ENCODE measurements at regions not wholly inside any gene's neighbourhood (a gene's known extent, or its start where the extent isn't known, plus 50 kb on each side); places are given as distances from the start of the nearest gene placed in this dataset.

DNA sequence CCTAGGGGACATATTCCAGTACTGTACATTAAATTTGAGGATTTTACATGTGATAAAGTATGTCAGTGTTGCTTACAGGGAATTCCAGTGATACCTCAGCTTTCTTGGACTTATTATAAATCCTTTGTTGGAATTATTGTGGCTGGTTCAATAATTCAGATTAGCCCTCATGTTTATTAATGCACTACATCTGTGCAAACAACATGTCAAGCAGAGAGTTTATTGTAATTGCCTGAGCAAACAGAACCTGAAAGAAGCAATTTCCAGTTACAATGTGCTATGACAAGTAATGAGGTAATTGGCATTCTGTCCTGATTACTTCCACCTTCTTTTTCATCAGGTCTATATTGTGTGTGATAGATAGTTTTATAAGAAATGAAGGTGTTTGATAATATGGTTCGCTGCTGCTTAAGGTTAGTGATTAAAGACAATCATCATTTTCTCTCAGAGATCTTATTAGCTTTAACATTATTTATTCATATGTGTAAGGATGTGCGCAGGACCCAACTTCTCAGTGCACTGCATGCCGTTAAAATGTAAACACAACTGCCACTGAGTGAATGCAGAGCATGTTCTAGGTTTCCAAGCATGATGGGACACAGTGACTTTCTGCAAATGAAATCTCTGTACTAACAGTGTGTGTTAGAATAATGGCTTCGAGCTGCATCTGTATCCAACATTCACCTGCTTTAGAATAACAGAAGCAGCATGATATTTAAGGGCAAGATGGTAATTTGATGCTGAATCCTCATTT is 973.7 kb upstream of the POU3F3 start:
- 57 to 72% methylated on average over 4 of the region's 4 CpGs for WGBS, 2 donors

DNA sequence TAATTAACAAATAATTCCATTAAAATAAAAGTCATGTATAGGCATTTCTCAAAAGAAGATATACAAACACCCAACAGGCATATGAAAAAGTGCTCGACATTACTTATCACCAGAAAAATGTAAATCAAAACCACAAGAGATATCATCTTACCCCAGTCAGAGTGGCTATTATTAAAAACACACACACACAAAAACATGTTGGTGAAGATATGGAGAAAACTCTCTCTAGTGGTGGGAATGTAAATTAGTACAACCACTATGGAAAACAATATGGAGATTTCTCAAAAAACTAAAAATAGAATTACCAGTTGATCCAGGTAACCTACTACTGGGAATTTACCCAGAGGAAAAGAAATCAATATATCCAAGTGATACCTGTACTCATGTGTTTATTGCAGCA is 966.3 kb upstream of the POU3F3 start:
- Histone ChIP-seq H3K27ac (ENCODE audit: low read depth in 2 of 2, low read length in 1 of 2) (no peak overlapping the region), H3K9me3 (ENCODE audit: control insufficient read depth in 2 of 2, insufficient read depth in 1 of 2, low read depth in 1 of 2, low read length in 1 of 2) (no peaks in the 10 kb centered on the region), H3K4me1 (ENCODE audit: control insufficient read depth in 2 of 2, insufficient read depth in 2 of 2, low read length in 1 of 2) (no peaks in the 10 kb centered on the region), H3K27me3 (ENCODE audit: control insufficient read depth in 1 of 2, insufficient read depth in 2 of 2, low read length in 2 of 2) (no peaks in the 10 kb centered on the region), H3K4me3 (ENCODE audit: low read depth in 1 of 2, low read length in 2 of 2) (no peak overlapping the region), H3K36me3 (ENCODE audit: control insufficient read depth in 2 of 2, insufficient read depth in 2 of 2, low read length in 1 of 2) (no peaks in the 10 kb centered on the region)
- 79 to 80% methylated on average over 1 of the region's 1 CpG for WGBS, 2 donors

More for the DNA sequence above, 973.7 kb upstream of the POU3F3 start:
- Histone ChIP-seq H3K9me3 (ENCODE audit: control insufficient read depth in 2 of 2, insufficient read depth in 1 of 2, low read depth in 1 of 2, low read length in 1 of 2) (no peaks in the 10 kb centered on the region), H3K27me3 (ENCODE audit: control insufficient read depth in 1 of 2, insufficient read depth in 2 of 2, low read length in 2 of 2) (no peaks in the 10 kb centered on the region), H3K36me3 (ENCODE audit: control insufficient read depth in 2 of 2, insufficient read depth in 2 of 2, low read length in 1 of 2) (no peaks in the 10 kb centered on the region), H3K4me3 (ENCODE audit: low read depth in 1 of 2, low read length in 2 of 2) (no peak overlapping the region), H3K27ac (ENCODE audit: low read depth in 2 of 2, low read length in 1 of 2) (no peak overlapping the region), H3K4me1 (ENCODE audit: control insufficient read depth in 2 of 2, insufficient read depth in 2 of 2, low read length in 1 of 2) (no peaks in the 10 kb centered on the region)

DNA sequence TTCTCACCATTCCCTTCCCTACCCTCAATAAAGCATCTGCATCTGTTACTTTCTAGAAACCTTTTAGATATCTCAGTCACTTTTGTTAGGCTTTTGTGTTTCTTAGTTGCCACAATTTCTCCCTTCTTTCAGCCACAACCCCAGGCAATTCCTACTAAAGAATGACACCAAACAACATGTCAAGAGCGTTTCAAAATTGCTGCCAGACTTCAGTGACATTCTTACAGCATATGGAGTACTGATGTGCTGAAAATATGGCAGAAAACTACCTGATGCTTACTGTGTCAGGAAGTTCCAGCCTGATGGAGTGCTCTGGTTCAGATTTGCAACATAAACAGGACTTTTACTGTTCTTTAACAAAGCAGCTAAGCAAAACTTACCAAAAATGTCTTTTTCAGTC is 957.7 kb upstream of the POU3F3 start:
- no peak overlapping the region for H3K4me3 ChIP-seq (ENCODE audit: low read depth in 1 of 2, low read length in 2 of 2)
- H3K27ac ChIP-seq (ENCODE audit: low read depth in 2 of 2, low read length in 1 of 2), result no peak overlapping the region
- H3K36me3 ChIP-seq (ENCODE audit: control insufficient read depth in 2 of 2, insufficient read depth in 2 of 2, low read length in 1 of 2), result no peaks in the 10 kb centered on the region
- 40 to 51% methylated on average over 1 of the region's 1 CpG for WGBS, 2 donors
- H3K27me3 ChIP-seq (ENCODE audit: control insufficient read depth in 1 of 2, insufficient read depth in 2 of 2, low read length in 2 of 2), result no peaks in the 10 kb centered on the region
- H3K9me3 ChIP-seq (ENCODE audit: control insufficient read depth in 2 of 2, insufficient read depth in 1 of 2, low read depth in 1 of 2, low read length in 1 of 2), result peaks cover 0 to 3% of the 10 kb centered on the region in 2 donors
- no peaks in the 10 kb centered on the region for H3K4me1 ChIP-seq (ENCODE audit: control insufficient read depth in 2 of 2, insufficient read depth in 2 of 2, low read length in 1 of 2)

DNA sequence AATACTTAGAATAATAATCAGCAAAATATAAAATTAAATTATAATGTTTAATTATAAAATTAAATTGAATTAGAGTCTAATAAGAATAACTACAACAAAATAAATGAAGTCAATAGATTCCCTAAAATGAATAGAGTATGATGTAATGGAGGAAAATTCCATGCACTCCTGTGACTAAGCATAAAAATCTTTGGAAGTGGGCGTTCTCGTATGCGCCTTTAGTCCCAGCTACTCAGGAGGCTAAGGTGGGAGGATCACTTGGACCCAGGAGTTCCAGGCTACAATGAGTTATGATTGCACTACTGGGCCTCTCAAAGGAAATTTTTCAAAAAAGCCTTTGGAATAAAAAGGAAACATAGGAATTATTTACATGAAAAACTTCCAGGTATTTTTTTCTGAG is 955.4 kb upstream of the POU3F3 start:
- peaks cover 0 to 3% of the 10 kb centered on the region in 2 donors for H3K9me3 ChIP-seq (ENCODE audit: control insufficient read depth in 2 of 2, insufficient read depth in 1 of 2, low read depth in 1 of 2, low read length in 1 of 2)
- no peaks in the 10 kb centered on the region for H3K4me1 ChIP-seq (ENCODE audit: control insufficient read depth in 2 of 2, insufficient read depth in 2 of 2, low read length in 1 of 2)
- H3K36me3 ChIP-seq (ENCODE audit: control insufficient read depth in 2 of 2, insufficient read depth in 2 of 2, low read length in 1 of 2), result no peaks in the 10 kb centered on the region
- H3K4me3 ChIP-seq (ENCODE audit: low read depth in 1 of 2, low read length in 2 of 2), result no peak overlapping the region
- H3K27ac ChIP-seq (ENCODE audit: low read depth in 2 of 2, low read length in 1 of 2), result no peak overlapping the region
- 90 to 92% methylated on average over 3 of the region's 3 CpGs for WGBS, 2 donors
- no peaks in the 10 kb centered on the region for H3K27me3 ChIP-seq (ENCODE audit: control insufficient read depth in 1 of 2, insufficient read depth in 2 of 2, low read length in 2 of 2)

DNA sequence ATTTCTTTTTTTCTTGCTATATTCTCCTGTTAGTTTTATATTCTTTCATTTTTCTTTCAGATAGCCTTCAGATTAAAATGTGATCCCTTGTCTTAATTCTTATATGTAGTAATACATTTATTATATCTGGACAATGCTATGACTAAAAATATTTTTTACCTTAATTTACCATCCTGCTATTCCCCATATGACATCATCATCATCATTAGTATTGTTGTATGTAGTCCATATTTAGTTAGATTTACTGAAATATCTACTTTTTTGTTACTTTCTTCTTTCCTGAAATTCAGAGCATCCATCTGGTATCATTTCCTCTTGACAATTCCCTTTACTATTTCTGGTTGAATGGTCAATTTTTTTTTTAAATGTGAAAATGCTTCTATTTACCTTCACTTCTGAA is 951.6 kb upstream of the POU3F3 start:
- H3K4me3 ChIP-seq (ENCODE audit: low read depth in 1 of 2, low read length in 2 of 2), result no peak overlapping the region
- H3K27me3 ChIP-seq (ENCODE audit: control insufficient read depth in 1 of 2, insufficient read depth in 2 of 2, low read length in 2 of 2), result no peaks in the 10 kb centered on the region
- H3K36me3 ChIP-seq (ENCODE audit: control insufficient read depth in 2 of 2, insufficient read depth in 2 of 2, low read length in 1 of 2), result no peaks in the 10 kb centered on the region
- H3K4me1 ChIP-seq (ENCODE audit: control insufficient read depth in 2 of 2, insufficient read depth in 2 of 2, low read length in 1 of 2), result no peaks in the 10 kb centered on the region
- H3K9me3 ChIP-seq (ENCODE audit: control insufficient read depth in 2 of 2, insufficient read depth in 1 of 2, low read depth in 1 of 2, low read length in 1 of 2), result peaks cover 0 to 5% of the 10 kb centered on the region in 2 donors
- no peak overlapping the region for H3K27ac ChIP-seq (ENCODE audit: low read depth in 2 of 2, low read length in 1 of 2)

DNA sequence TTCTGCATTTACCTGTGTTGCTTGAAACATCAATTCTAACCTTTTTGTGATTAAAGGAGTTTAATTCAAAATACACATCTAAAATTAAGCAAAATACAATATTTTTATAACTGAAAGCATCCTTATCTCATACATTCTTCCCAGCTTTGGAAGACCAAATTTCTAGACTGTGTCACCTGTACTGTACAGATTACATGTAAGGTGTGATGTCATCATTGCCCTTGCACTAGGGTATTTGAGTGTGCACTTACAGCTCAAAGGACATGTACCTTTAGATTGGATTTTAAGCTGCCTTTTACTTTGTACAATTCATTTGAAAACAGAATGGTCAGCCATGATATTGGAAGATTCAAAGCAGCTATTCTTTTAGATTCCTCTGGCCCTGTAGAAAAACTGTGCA is 932.8 kb upstream of the POU3F3 start:
- H3K4me1 ChIP-seq (ENCODE audit: control insufficient read depth in 2 of 2, insufficient read depth in 2 of 2, low read length in 1 of 2), result no peaks in the 10 kb centered on the region
- no peak overlapping the region for H3K4me3 ChIP-seq (ENCODE audit: low read depth in 1 of 2, low read length in 2 of 2)
- no peaks in the 10 kb centered on the region for H3K9me3 ChIP-seq (ENCODE audit: control insufficient read depth in 2 of 2, insufficient read depth in 1 of 2, low read depth in 1 of 2, low read length in 1 of 2)
- no peak overlapping the region for H3K27ac ChIP-seq (ENCODE audit: low read depth in 2 of 2, low read length in 1 of 2)
- no peaks in the 10 kb centered on the region for H3K27me3 ChIP-seq (ENCODE audit: control insufficient read depth in 1 of 2, insufficient read depth in 2 of 2, low read length in 2 of 2)
- H3K36me3 ChIP-seq (ENCODE audit: control insufficient read depth in 2 of 2, insufficient read depth in 2 of 2, low read length in 1 of 2), result no peaks in the 10 kb centered on the region

DNA sequence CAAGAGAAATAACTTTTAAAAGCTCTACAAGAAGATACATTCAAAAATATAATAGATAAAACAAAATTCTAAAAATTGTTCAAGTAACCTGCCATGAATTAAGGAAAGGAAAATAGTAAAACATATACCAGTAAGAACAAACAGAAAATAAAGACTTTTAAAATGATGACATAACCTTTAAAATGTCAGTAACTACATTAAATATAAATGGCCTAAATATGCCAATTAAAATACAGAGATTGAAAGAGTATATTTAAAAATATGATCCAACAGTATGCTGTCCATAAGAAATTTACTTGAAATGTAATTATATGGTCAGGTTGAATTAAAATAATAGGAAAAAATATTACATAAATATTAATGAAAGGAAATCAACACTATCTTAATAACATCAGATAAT is 911.7 kb upstream of the POU3F3 start:
- H3K27ac ChIP-seq (ENCODE audit: low read depth in 2 of 2, low read length in 1 of 2), result no peak overlapping the region
- H3K4me3 ChIP-seq (ENCODE audit: low read depth in 1 of 2, low read length in 2 of 2), result no peak overlapping the region
- H3K27me3 ChIP-seq (ENCODE audit: control insufficient read depth in 1 of 2, insufficient read depth in 2 of 2, low read length in 2 of 2), result no peaks in the 10 kb centered on the region
- H3K4me1 ChIP-seq (ENCODE audit: control insufficient read depth in 2 of 2, insufficient read depth in 2 of 2, low read length in 1 of 2), result no peaks in the 10 kb centered on the region
- no peaks in the 10 kb centered on the region for H3K9me3 ChIP-seq (ENCODE audit: control insufficient read depth in 2 of 2, insufficient read depth in 1 of 2, low read depth in 1 of 2, low read length in 1 of 2)
- no peaks in the 10 kb centered on the region for H3K36me3 ChIP-seq (ENCODE audit: control insufficient read depth in 2 of 2, insufficient read depth in 2 of 2, low read length in 1 of 2)

DNA sequence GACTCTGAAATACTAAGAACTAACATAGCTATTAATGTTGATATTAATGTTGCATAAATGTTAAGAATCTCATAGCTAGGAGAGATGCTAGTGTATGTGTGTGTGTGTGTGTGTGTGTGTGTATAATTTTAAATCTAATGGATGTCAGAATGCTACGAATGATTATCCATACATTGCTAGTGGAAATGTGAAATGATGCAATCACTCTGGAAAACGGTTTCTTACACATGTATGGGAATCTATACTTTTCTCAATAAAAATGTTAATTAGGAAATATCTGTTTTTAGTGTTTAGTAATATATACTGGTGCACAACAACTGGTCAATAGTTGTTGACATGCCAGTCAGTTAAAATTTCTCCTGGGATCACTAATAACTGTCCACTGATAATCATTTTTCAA is 908.8 kb upstream of the POU3F3 start:
- Histone ChIP-seq H3K27ac (ENCODE audit: low read depth in 2 of 2, low read length in 1 of 2) (no peak overlapping the region), H3K9me3 (ENCODE audit: control insufficient read depth in 2 of 2, insufficient read depth in 1 of 2, low read depth in 1 of 2, low read length in 1 of 2) (no peaks in the 10 kb centered on the region), H3K4me3 (ENCODE audit: low read depth in 1 of 2, low read length in 2 of 2) (no peak overlapping the region), H3K36me3 (ENCODE audit: control insufficient read depth in 2 of 2, insufficient read depth in 2 of 2, low read length in 1 of 2) (no peaks in the 10 kb centered on the region), H3K27me3 (ENCODE audit: control insufficient read depth in 1 of 2, insufficient read depth in 2 of 2, low read length in 2 of 2) (no peaks in the 10 kb centered on the region), H3K4me1 (ENCODE audit: control insufficient read depth in 2 of 2, insufficient read depth in 2 of 2, low read length in 1 of 2) (no peaks in the 10 kb centered on the region)
- WGBS, 2 donors, result 66 to 72% methylated on average over 2 of the region's 2 CpGs

DNA sequence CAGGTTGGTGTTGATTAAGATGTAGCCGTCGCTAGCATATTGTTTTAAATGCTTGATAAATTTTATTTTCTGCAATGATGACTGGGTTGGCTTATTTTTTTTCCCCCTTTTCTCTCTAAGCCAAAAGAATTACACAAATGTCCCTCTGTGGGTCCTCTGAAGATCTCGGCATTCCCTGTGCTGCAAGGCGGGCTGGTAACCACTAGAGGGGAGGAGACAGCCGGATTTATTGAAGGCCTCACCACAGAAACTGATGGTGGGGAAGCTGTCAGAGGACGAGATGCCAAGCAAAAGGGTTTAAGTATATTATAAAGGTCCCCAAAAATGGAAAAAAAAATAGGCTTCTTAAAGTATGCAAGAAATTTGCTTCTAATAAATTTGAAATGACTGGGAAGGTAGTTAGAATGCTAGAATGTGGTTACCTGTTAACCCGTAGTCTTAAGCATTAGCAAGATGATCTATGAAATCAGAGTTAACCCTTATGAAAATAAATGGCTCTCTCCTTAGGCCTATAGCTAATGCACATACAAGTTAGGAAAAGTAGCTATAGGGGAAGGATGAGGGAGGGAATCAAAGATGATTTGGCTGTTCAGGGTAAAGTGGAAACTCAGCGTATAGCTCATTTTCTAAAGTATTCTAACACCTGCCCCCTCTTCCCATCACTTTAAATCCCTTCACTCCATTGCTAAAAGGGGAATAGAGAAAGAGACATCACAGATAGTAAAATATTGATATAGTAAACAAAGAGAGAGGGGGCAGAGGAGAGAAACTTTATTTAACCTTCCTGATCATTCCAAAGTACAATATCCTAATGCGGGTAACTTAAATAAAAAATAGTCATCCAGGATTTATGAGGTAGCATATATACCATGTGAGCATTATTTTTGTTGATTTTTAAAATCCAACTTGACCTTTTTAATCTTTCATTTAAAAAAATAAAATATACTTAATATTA is 894.5 kb upstream of the POU3F3 start:
- no peaks in the 10 kb centered on the region for H3K36me3 ChIP-seq (ENCODE audit: control insufficient read depth in 2 of 2, insufficient read depth in 2 of 2, low read length in 1 of 2)
- WGBS, 2 donors, result 36% methylated on average over 9 of the region's 9 CpGs
- H3K4me1 ChIP-seq (ENCODE audit: control insufficient read depth in 2 of 2, insufficient read depth in 2 of 2, low read length in 1 of 2), result no peaks in the 10 kb centered on the region
- H3K27me3 ChIP-seq (ENCODE audit: control insufficient read depth in 1 of 2, insufficient read depth in 2 of 2, low read length in 2 of 2), result no peaks in the 10 kb centered on the region
- no peak overlapping the region for H3K4me3 ChIP-seq (ENCODE audit: low read depth in 1 of 2, low read length in 2 of 2)
- H3K27ac ChIP-seq (ENCODE audit: low read depth in 2 of 2, low read length in 1 of 2), result no peak overlapping the region
- peaks cover 0 to 2% of the 10 kb centered on the region in 2 donors for H3K9me3 ChIP-seq (ENCODE audit: control insufficient read depth in 2 of 2, insufficient read depth in 1 of 2, low read depth in 1 of 2, low read length in 1 of 2)
